ENCODE measurements at regions not wholly inside any gene's neighbourhood (a gene's known extent, or its start where the extent isn't known, plus 50 kb on each side); places are given as distances from the start of the nearest gene placed in this dataset.

GRCh38 chr3:104566054-104566453, 800.7 kb upstream of the ALCAM start:
- no peak for DNase-seq (ENCODE audit: low spot score)
- no peak overlapping the region for H3K4me3 Mint-ChIP-seq (ENCODE audit: unreplicated experiment)
- H3K9me3 Mint-ChIP-seq (ENCODE audit: low read depth), result peaks cover 4% of the 10 kb centered on the region
- no peaks in the 10 kb centered on the region for H3K36me3 Mint-ChIP-seq (ENCODE audit: low read depth)
- no peaks in the 10 kb centered on the region for H3K4me1 Mint-ChIP-seq (ENCODE audit: low read depth)
- H3K27ac Mint-ChIP-seq (ENCODE audit: unreplicated experiment), result no peak overlapping the region
- TF ChIP-seq CTCF (IDR thresholded peaks at IDR 0.05), result no peak
- H3K27me3 Mint-ChIP-seq (ENCODE audit: low read depth), result no peaks in the 10 kb centered on the region

- Mint-ChIP-seq H3K4me3 (ENCODE audit: unreplicated experiment) (no peak overlapping the region), H3K9me3 (ENCODE audit: low read depth) (peaks cover 31% of the 10 kb centered on the region), H3K36me3 (ENCODE audit: low read depth) (peaks cover 9% of the 10 kb centered on the region), H3K27me3 (ENCODE audit: low read depth) (no peaks in the 10 kb centered on the region), H3K27ac (ENCODE audit: unreplicated experiment) (no peak overlapping the region), H3K4me1 (ENCODE audit: low read depth) (peaks cover 5% of the 10 kb centered on the region)
- TF ChIP-seq CTCF (IDR thresholded peaks at IDR 0.05), result no peak
- no peak for DNase-seq (ENCODE audit: low spot score)
Observed at GRCh38 chr3:104575634-104576033, 791.1 kb upstream of the ALCAM start.

- Mint-ChIP-seq H3K36me3 (ENCODE audit: low read depth) (peaks cover 9% of the 10 kb centered on the region), H3K27ac (ENCODE audit: unreplicated experiment) (no peak overlapping the region), H3K27me3 (ENCODE audit: low read depth) (no peaks in the 10 kb centered on the region), H3K4me1 (ENCODE audit: low read depth) (no peaks in the 10 kb centered on the region), H3K9me3 (ENCODE audit: low read depth) (peaks cover 31% of the 10 kb centered on the region), H3K4me3 (ENCODE audit: unreplicated experiment) (no peak overlapping the region)
- no peak for DNase-seq (ENCODE audit: low spot score)
- TF ChIP-seq CTCF (IDR thresholded peaks at IDR 0.05), result no peak
Observed at GRCh38 chr3:104578558-104578957, 788.2 kb upstream of the ALCAM start.

- Mint-ChIP-seq H3K27ac (ENCODE audit: unreplicated experiment) (no peak overlapping the region), H3K9me3 (ENCODE audit: low read depth) (peaks cover 20% of the 10 kb centered on the region), H3K36me3 (ENCODE audit: low read depth) (peaks cover 7% of the 10 kb centered on the region), H3K4me1 (ENCODE audit: low read depth) (no peaks in the 10 kb centered on the region), H3K27me3 (ENCODE audit: low read depth) (no peaks in the 10 kb centered on the region), H3K4me3 (ENCODE audit: unreplicated experiment) (no peak overlapping the region)
- TF ChIP-seq CTCF (IDR thresholded peaks at IDR 0.05), result no peak
- DNase-seq (ENCODE audit: low spot score), result no peak
Observed at GRCh38 chr3:104582092-104582491, 784.6 kb upstream of the ALCAM start.

- H3K9me3 Mint-ChIP-seq (ENCODE audit: low read depth), result peaks cover 1% of the 10 kb centered on the region
- no peak overlapping the region for H3K4me3 Mint-ChIP-seq (ENCODE audit: unreplicated experiment)
- H3K27ac Mint-ChIP-seq (ENCODE audit: unreplicated experiment), result no peak overlapping the region
- no peak for TF ChIP-seq CTCF (IDR thresholded peaks at IDR 0.05)
- no peaks in the 10 kb centered on the region for H3K27me3 Mint-ChIP-seq (ENCODE audit: low read depth)
- H3K36me3 Mint-ChIP-seq (ENCODE audit: low read depth), result no peaks in the 10 kb centered on the region
- DNase-seq (ENCODE audit: low spot score), result no peak
- no peaks in the 10 kb centered on the region for H3K4me1 Mint-ChIP-seq (ENCODE audit: low read depth)
Observed at GRCh38 chr3:104584682-104585081, 782.0 kb upstream of the ALCAM start.
